PC-9 (cell line): ENCODE measurements at regions not wholly inside any gene's neighbourhood (a gene's known extent, or its start where the extent isn't known, plus 50 kb on each side); places are given as distances from the start of the nearest gene placed in this dataset.

Experiments
- EZH2 ChIP-seq: fragments of 200-600 bp; sonication (generic); IDR thresholded peaks from 2 replicates; pipeline ENCODE4 v1.8.0; 2017; ENCODE audit warnings: antibody characterized with exemption, low read depth
- TF ChIP-seq, protein P1 (sequence below): fragments of 200-600 bp; sonication (generic); conservative IDR thresholded peaks from 2 replicates; pipeline ENCODE4 v1.6.1; 2017; ENCODE audit warnings: mixed run types, antibody characterized with exemption, mild to moderate bottlenecking, moderate library complexity

DNA sequence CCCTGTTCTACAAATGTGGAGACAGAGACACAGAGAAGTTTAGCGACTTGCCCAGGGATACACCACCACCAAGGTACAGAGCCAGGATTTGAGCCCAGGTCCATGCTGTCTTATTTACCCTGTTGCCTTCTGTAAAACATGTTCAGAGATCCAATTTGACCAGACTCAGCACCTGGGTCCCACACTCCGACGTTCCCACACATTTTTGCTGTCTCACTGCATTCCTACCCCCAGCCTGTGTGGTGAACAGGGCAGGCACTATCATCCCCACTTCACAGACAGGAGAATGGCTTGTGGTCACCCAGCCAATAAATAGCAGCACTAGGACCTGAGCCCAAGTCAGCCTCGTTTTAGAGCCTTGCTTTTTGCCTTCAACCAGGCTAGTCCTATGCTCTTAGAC, 102.8 kb downstream of the PJA1 start:
- TF ChIP-seq, protein P1, sequence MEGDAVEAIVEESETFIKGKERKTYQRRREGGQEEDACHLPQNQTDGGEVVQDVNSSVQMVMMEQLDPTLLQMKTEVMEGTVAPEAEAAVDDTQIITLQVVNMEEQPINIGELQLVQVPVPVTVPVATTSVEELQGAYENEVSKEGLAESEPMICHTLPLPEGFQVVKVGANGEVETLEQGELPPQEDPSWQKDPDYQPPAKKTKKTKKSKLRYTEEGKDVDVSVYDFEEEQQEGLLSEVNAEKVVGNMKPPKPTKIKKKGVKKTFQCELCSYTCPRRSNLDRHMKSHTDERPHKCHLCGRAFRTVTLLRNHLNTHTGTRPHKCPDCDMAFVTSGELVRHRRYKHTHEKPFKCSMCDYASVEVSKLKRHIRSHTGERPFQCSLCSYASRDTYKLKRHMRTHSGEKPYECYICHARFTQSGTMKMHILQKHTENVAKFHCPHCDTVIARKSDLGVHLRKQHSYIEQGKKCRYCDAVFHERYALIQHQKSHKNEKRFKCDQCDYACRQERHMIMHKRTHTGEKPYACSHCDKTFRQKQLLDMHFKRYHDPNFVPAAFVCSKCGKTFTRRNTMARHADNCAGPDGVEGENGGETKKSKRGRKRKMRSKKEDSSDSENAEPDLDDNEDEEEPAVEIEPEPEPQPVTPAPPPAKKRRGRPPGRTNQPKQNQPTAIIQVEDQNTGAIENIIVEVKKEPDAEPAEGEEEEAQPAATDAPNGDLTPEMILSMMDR = no peak
- TF ChIP-seq EZH2 = no peak
